GM06990 (cell line): ENCODE measurements at regions not wholly inside any gene's neighbourhood (a gene's known extent, or its start where the extent isn't known, plus 50 kb on each side); places are given as distances from the start of the nearest gene placed in this dataset.

Experiments used
- DNase-seq: peaks from one replicate; pipeline ENCODE4 v3.0.0-alpha.2; 2011; ENCODE audit not compliant: insufficient read length; ENCODE audit errors: extremely low read depth
- H3K27me3 ChIP-seq: replicated peaks from 2 replicates; pipeline ENCODE4 v1.6.0; 2011; ENCODE audit warnings: low read length; ENCODE audit not compliant: control insufficient read depth, insufficient read depth
- H3K36me3 ChIP-seq: 2 replicates; pipeline ENCODE4 v1.5.1; 2011; ENCODE audit warnings: low read length; ENCODE audit not compliant: control insufficient read depth, insufficient read depth
- H3K4me3 ChIP-seq: replicated peaks from 2 replicates; pipeline ENCODE4 v1.5.1; 2011; ENCODE audit warnings: low read depth, mild to moderate bottlenecking, control low read depth, low read length
- CTCF ChIP-seq: IDR thresholded peaks from 2 replicates; pipeline ENCODE4 v1.5.1; 2011; ENCODE audit warnings: low read length, control low read depth, mild to moderate bottlenecking, inconsistent platforms; ENCODE audit not compliant: insufficient read depth, poor library complexity, severe bottlenecking

GRCh38 chr13:47413112-47413511 lies 516.3 kb upstream of the HTR2A start:
- DNase-seq: no peak
- Histone ChIP-seq H3K27me3 (no peaks in the 10 kb centered on the region), H3K36me3 (no peaks in the 10 kb centered on the region), H3K4me3 (no peak overlapping the region)
- no peak for TF ChIP-seq CTCF

- TF ChIP-seq CTCF: no peak
- no peak for DNase-seq
Observed at GRCh38 chr13:47409778-47410177, 512.9 kb upstream of the HTR2A start.

GRCh38 chr13:47408546-47409319 lies 511.9 kb upstream of the HTR2A start:
- TF ChIP-seq CTCF: no peak

More at GRCh38 chr13:47409778-47410177, 512.9 kb upstream of the HTR2A start:
- no peaks in the 10 kb centered on the region for H3K27me3 ChIP-seq
- H3K36me3 ChIP-seq: no peaks in the 10 kb centered on the region
- no peak overlapping the region for H3K4me3 ChIP-seq

GRCh38 chr13:47407808-47408207 lies 511.0 kb upstream of the HTR2A start:
- DNase-seq: no peak
- no peaks in the 10 kb centered on the region for H3K27me3 ChIP-seq
- no peak overlapping the region for H3K4me3 ChIP-seq
- no peak for TF ChIP-seq CTCF
- no peaks in the 10 kb centered on the region for H3K36me3 ChIP-seq

More at GRCh38 chr13:47408546-47409319, 511.9 kb upstream of the HTR2A start:
- no peaks in the 10 kb centered on the region for H3K36me3 ChIP-seq
- no peaks in the 10 kb centered on the region for H3K27me3 ChIP-seq
- DNase-seq: no peak
- H3K4me3 ChIP-seq: no peak overlapping the region

GRCh38 chr13:47399599-47399998 lies 502.7 kb upstream of the HTR2A start:
- Histone ChIP-seq H3K36me3 (no peaks in the 10 kb centered on the region), H3K27me3 (no peaks in the 10 kb centered on the region), H3K4me3 (no peak overlapping the region)
- DNase-seq: no peak
- no peak for TF ChIP-seq CTCF
